ENCODE measurements at regions not wholly inside any gene's neighbourhood (a gene's known extent, or its start where the extent isn't known, plus 50 kb on each side); places are given as distances from the start of the nearest gene placed in this dataset.
"Not testable (repeated sequence)": the region's sequence is repeated elsewhere in the genome, so short reads cannot be mapped to it uniquely, and the experiment has no call there.

DNA sequence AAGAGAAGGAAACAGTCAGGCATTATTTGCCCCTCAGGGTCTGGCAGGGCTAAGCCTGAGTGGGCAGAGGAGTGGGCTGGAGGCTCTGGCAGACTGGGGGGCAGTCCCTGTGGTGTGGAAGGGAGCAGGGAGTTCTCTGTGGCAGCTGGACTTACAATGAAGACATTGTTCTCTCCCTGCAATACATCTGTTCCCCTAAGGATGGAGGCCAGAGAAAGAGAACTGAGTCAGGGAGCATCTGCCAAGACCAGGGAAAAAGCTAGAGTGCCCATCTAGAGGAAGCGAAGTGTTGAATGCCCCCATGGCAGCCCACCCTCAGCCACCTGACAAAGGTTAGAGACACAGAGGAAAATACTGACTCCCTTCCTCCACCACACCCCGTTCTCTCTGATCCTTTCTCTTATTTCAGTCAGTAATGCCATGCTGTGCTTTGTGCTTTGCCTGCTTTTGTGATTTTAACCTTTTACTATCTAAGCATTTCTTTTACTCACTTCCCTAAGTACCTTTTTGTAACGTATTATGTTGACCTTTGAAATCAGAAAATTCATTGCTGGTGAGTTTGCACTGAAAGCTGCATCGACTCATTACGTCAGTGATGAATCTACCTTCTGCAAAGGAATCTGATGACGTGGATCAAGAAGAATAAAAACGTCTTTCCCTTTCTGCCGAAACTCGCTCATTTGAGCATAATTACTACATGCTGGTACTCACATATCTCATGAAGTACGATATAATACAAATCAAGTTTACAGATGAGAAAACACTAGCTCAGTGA is 76.0 kb downstream of the ACTL7B start:
- H3K27ac Mint-ChIP-seq, result no peak overlapping the region
- peaks cover 9 to 14% of the 10 kb centered on the region in 2 donors for H3K27me3 Mint-ChIP-seq

DNA sequence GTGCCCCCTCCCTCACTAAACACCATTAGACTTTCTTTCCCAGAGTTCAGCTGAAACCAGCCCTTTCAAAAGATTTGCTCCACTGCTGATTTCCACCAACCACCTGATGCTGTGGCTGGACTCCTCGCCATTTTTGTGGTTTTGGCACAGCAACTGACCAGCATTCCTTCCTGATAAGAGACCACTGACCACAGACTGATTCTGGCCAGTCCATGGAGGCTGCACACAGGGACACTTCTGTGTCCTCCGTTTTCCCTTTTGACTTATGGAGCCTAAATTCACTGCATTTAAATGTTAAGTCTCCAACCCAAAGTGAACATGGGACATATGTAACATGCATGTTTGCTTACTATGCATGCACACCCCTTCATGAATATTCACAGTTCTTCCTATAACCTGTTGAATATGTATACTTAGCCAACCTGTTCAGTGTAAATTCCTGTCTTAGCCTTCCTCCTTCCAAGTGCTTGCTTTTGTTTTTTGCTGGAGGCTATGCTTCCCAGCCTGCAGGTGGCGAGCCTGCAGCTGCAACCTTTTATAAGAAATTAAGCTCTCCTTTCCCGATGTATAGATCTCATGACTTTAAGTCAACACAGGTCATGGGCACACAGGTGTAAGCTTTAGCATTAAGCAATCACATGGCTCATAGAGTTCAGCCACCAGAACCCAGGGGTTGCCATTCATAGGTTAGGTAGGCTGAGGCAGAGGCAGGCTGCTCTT is 78.7 kb downstream of the ACTL7B start:
- ATAC-seq (replicated peaks), result no peak
- no peak for DNase-seq
- H3K27ac Mint-ChIP-seq, result no peak overlapping the region
- H3K36me3 Mint-ChIP-seq, result no peaks in the 10 kb centered on the region
- no peaks in the 10 kb centered on the region for H3K9me3 Mint-ChIP-seq
- no peak overlapping the region for H3K4me3 Mint-ChIP-seq
- H3K27me3 Mint-ChIP-seq, result peaks cover 9 to 10% of the 10 kb centered on the region in 2 donors
- peaks cover 6 to 15% of the 10 kb centered on the region in 2 donors for H3K4me1 Mint-ChIP-seq

More for the DNA sequence above, 76.0 kb downstream of the ACTL7B start:
- Mint-ChIP-seq H3K9me3 (no peaks in the 10 kb centered on the region), H3K36me3 (no peaks in the 10 kb centered on the region), H3K4me3 (no peak overlapping the region), H3K4me1 (peaks cover 16 to 35% of the 10 kb centered on the region in 2 donors)
- ATAC-seq (replicated peaks) (no peak), DNase-seq (no peak)

DNA sequence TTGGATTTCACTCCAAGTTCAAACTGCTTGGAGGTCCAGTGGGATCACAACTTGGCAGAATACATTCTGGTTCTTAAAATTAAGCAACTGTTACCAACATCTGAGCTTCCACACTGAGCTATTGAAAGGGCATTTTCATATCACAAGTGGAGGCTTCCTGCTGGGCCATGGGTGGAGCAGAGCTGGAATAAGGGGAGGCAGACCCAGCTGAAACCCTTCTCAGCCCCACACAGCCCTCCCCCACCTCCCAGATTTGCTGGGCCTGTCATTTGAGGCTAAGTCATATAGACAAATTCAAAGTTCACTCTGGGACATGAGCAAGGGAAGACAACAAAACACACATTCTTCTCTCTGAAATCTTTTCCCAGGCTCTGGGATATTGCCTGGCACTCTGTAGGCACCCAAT is 79.9 kb downstream of the ACTL7B start:
- H3K36me3 Mint-ChIP-seq, result no peaks in the 10 kb centered on the region
- no peak overlapping the region for H3K4me3 Mint-ChIP-seq
- ATAC-seq (replicated peaks) (no peak), DNase-seq (no peak)
- peaks cover 3 to 8% of the 10 kb centered on the region in 2 donors for H3K4me1 Mint-ChIP-seq
- H3K27me3 Mint-ChIP-seq, result peaks cover 4 to 9% of the 10 kb centered on the region in 2 donors
- no peaks in the 10 kb centered on the region for H3K9me3 Mint-ChIP-seq
- no peak overlapping the region for H3K27ac Mint-ChIP-seq

DNA sequence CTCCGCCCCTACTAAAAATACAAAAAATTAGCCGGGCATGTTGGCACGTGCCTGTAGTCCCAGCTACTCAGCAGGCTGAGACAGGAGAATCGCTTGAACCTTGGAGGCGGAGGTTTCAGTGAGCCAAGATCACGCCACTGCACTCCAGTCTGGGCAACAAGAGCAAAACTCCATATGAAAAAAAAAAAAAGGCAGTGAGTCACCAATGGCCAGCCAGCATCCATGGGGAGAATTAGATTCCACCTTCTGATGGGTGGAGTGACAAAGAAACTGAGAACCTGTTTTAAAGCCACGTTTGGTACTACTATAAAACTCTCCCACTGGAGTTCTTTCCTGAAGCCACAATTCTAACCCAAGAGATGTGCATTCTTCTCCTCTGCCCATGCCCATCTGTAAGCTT is 81.7 kb downstream of the ACTL7B start:
- not testable (repeated sequence) for H3K27ac Mint-ChIP-seq; DNase-seq; H3K4me3 Mint-ChIP-seq; ATAC-seq (replicated peaks); H3K36me3 Mint-ChIP-seq; H3K27me3 Mint-ChIP-seq; H3K9me3 Mint-ChIP-seq; H3K4me1 Mint-ChIP-seq

DNA sequence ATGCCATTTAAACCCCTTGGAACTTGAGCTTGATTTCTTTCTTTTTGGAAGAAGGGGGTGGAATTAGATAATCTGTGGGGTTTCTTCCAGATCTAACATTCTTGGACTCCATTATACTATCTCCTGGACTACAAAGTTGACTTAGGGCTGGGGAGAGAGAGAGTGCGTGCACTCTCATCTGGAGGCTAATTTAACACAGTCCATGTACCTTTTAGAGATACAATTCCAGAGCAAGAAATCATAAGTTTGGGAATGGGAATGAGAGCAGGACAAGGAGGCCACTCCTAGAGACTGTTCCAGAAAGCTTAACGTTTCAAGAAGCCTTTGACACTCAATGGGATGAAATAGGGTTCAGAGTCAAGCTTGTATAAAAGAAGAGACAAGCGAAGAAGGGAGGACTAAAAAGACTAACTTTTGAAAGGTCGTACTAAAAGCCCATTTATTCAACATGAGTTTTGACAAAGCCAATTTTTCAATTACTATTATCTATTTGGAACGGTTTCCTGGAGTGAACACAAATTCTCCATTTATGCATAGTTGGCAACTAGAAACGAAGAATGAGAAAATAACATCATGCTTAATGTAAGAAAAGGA is 83.4 kb downstream of the ACTL7B start:
- no peak overlapping the region for H3K27ac Mint-ChIP-seq
- H3K36me3 Mint-ChIP-seq, result peaks cover 0 to 4% of the 10 kb centered on the region in 2 donors
- no peak overlapping the region for H3K4me3 Mint-ChIP-seq
- peaks cover 0 to 2% of the 10 kb centered on the region in 2 donors for H3K4me1 Mint-ChIP-seq
- no peak for DNase-seq
- ATAC-seq (replicated peaks), result no peak
- peaks cover 0 to 4% of the 10 kb centered on the region in 2 donors for H3K27me3 Mint-ChIP-seq
- peaks cover 3 to 4% of the 10 kb centered on the region in 2 donors for H3K9me3 Mint-ChIP-seq

DNA sequence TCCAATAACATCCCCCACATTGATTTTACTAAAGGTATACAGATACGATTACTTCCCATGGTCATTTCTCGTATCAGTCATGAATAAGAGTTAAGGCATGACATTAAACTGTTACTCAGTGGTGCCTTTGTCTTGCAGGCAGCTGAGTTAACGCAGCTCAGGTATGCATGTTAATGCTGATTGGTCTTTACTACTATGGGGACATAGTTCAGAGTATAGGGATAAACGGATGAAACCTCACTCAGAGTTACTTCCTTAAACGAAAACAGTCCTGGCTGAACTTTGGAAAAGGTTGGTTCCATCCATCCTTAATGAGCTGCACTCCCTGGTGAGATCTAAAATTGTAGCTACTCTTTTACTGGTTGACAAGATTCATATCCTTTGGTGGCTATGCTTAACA is 87.0 kb downstream of the ACTL7B start:
- no peak overlapping the region for H3K27ac Mint-ChIP-seq
- H3K4me1 Mint-ChIP-seq, result peaks cover 0 to 17% of the 10 kb centered on the region in 2 donors
- no peaks in the 10 kb centered on the region for H3K27me3 Mint-ChIP-seq
- H3K4me3 Mint-ChIP-seq, result no peak overlapping the region
- H3K36me3 Mint-ChIP-seq, result peaks cover 0 to 4% of the 10 kb centered on the region in 2 donors
- DNase-seq (no peak), ATAC-seq (replicated peaks) (no peak)
- H3K9me3 Mint-ChIP-seq, result peaks cover 3 to 4% of the 10 kb centered on the region in 2 donors

DNA sequence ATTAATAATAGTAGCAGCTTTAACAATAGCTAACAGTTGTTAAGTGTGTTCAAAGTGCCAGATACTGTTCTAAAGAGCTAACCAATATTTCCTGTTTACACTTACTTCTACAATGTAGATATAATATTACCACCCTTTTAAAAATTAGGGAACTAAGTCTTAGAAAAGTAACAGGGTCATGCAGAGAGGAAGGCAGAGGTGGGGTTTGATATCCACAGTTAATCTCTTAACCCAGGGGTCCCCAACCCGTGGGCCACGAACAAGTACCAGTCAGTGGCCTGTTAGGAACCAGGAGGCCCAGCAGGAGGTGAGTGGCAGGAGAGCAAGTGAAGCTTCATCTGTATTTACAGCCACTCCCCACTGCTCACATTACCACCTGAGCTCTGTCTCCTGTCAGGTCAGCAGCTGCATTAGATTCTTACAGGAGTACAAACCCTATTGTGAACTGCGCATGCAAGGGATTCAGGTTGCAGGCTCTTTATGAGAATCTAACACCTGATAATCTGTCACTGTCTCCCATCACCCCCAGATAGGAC is 89.1 kb downstream of the ACTL7B start:
- no peak overlapping the region for H3K4me3 Mint-ChIP-seq
- no peak for DNase-seq
- H3K27me3 Mint-ChIP-seq, result no peaks in the 10 kb centered on the region
- H3K27ac Mint-ChIP-seq, result no peak overlapping the region
- peaks cover 3 to 4% of the 10 kb centered on the region in 2 donors for H3K9me3 Mint-ChIP-seq
- ATAC-seq (replicated peaks), result peak in 1 of 2 donors; percentile 29
- peaks cover 2 to 17% of the 10 kb centered on the region in 2 donors for H3K4me1 Mint-ChIP-seq
- peaks cover 0 to 4% of the 10 kb centered on the region in 2 donors for H3K36me3 Mint-ChIP-seq

DNA sequence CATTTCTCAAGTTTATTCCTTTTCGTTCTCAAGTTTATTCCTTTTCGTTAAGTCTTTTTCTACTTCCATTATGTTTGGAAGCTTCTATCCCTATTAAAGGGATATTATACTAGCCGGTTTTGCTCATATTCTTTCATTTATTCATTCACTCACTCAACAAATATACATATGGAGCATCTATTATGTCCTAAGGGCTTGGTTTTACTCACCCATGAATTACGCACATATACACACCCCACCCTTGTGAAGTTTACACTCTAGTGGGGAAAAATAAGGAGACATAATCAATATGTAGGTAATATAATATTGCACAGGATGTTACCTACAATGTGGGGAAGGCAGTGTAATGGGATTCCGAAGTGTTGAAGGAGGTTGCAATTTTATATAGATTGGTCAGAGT is 90.5 kb downstream of the ACTL7B start:
- Mint-ChIP-seq H3K9me3 (peaks cover 3 to 4% of the 10 kb centered on the region in 2 donors), H3K36me3 (peaks cover 0 to 4% of the 10 kb centered on the region in 2 donors), H3K27me3 (no peaks in the 10 kb centered on the region), H3K27ac (no peak overlapping the region), H3K4me1 (peaks cover 2 to 17% of the 10 kb centered on the region in 2 donors), H3K4me3 (no peak overlapping the region)
- DNase-seq (no peak), ATAC-seq (replicated peaks) (no peak)

DNA sequence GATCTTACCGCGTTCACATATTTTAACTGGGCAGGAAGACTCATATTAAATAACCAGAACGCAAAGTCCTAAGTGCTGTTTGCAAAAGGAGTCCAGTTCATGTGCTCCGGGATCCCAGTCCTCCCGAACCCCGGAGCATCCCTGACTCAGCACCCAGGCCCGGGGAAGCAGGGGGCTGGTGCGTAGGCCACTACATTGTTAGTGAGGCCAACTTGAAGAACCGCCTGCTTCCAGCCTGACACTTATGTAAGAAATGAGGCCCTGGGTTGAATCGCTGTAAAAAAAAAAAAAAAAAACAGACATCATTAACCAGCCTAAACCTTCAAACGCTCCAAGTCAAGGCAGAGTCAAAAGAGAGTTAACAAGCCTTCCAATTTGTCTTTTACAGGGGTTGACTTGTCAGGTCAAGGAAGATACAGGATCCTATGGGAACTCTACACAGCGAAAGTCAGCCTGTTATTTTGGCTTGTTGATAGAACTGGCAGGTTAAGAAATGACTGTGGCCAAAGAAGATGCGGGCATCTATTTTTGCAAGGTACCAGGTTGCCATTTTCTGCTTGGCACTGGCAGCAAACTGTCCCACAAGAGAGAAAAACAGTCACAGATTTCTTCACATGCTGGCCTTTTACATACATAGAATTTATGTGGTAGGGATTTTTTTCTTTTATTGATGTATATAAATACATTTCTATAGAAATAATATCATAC is 93.3 kb downstream of the ACTL7B start:
- no peak for DNase-seq
- ATAC-seq (replicated peaks), result no peak
- Mint-ChIP-seq H3K4me3 (no peak overlapping the region), H3K36me3 (no peaks in the 10 kb centered on the region), H3K4me1 (peaks cover 2 to 17% of the 10 kb centered on the region in 2 donors), H3K27ac (no peak overlapping the region), H3K9me3 (no peaks in the 10 kb centered on the region), H3K27me3 (no peaks in the 10 kb centered on the region)

DNA sequence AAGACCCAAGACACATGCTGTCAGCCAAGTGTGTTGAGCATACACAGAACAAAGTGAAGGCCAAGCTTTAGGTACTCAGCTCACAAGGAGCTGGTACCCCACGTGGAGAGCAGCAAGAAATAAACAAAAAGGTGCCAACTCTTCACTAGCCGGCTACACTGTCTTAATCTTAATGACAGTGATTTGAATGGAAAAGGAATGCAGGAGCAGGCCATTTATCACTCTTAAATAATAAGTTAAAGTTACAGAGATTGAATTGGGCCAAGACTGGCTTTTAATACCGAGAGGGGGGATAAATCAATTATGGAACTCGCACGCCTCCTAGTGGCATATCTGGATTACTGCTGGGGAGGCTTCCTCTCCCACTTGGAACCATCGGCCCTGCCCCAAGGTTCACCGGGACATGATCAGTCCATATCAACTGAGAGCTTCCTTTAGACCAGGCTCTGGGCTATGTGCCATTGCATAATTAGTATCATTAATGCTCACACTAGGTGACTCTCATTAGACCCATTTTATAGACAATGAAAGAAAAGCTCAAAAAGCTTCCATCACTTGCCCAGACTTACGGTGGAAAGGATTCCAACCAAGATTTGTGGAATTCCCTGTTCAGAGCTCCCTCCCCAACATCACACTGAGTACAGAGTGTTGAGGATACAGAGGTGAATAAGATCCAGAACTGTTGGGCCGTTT is 94.0 kb downstream of the ACTL7B start:
- Mint-ChIP-seq H3K27me3 (no peaks in the 10 kb centered on the region), H3K36me3 (no peaks in the 10 kb centered on the region), H3K9me3 (no peaks in the 10 kb centered on the region), H3K4me3 (no peak overlapping the region), H3K27ac (no peak overlapping the region), H3K4me1 (peaks cover 2 to 16% of the 10 kb centered on the region in 2 donors)
- peak; percentile 22 for DNase-seq
- ATAC-seq (replicated peaks), result peak; percentile 72

DNA sequence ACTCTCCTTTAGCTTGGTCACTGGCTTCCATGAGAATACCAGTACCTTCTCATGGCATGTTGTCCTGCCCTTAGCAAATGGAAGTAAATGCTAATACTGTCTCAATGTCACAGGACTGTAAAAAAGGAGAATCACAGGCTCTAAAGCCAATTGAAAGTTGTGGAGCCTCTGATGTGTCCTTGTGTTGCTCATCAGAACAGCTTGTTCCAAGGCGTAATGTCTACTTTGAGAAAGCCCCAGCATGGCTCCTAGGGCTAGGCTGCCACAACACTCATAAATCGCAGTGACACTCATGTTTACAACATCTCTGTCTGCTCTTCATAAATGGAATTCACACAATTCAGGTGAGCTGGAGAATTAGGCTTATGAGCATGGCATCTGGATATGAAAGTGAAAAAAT is 94.9 kb downstream of the ACTL7B start:
- no peak overlapping the region for H3K4me3 Mint-ChIP-seq
- no peak for ATAC-seq (replicated peaks)
- no peak overlapping the region for H3K27ac Mint-ChIP-seq
- peaks cover 2 to 6% of the 10 kb centered on the region in 2 donors for H3K4me1 Mint-ChIP-seq
- DNase-seq, result no peak
- no peaks in the 10 kb centered on the region for H3K27me3 Mint-ChIP-seq
- no peaks in the 10 kb centered on the region for H3K36me3 Mint-ChIP-seq
- no peaks in the 10 kb centered on the region for H3K9me3 Mint-ChIP-seq

DNA sequence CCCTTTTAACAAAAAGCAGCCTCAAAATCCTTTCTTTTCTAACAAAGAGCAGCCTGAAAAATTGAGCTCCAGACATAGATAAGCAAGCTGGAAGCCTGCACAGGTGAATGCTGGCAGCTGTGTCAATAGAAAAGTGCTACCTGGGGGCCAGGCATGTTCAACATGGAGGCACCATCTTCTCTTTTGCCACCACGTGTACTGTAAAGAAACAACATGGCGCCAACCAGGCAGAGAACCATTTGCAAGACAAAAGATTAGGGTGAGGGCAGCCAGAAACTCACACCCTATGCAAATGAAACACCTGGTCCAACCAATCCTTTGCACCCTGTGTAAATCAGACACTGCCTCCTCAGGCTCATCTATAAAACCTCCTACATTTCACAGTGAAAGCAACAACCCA is 96.0 kb downstream of the ACTL7B start:
- Mint-ChIP-seq H3K36me3 (no peaks in the 10 kb centered on the region), H3K27ac (no peak overlapping the region), H3K4me3 (no peak overlapping the region), H3K9me3 (no peaks in the 10 kb centered on the region), H3K27me3 (no peaks in the 10 kb centered on the region), H3K4me1 (peaks cover 0 to 2% of the 10 kb centered on the region in 2 donors)
- no peak for DNase-seq
- no peak for ATAC-seq (replicated peaks)

DNA sequence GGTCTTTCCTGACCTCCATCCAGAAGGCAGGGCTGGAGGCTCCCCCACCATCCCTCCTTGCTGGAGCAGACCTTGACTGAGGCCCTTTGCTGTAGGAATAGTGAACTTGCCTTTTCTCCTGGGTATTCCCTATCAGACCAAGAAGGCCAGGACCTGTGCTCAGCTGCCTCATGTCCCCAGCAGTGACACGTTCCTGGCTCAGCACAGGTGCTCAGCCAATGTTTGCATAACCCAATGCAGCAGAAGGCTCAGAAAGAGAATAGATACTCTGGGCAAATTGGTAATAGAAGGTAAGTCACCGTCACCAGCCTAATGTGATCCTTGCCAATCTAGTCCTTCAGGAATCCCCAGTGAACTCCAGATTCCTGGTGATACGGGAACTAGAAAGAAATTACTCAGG is 96.4 kb downstream of the ACTL7B start:
- H3K4me1 Mint-ChIP-seq, result peaks cover 0 to 2% of the 10 kb centered on the region in 2 donors
- no peak for ATAC-seq (replicated peaks)
- no peaks in the 10 kb centered on the region for H3K9me3 Mint-ChIP-seq
- DNase-seq, result no peak
- no peaks in the 10 kb centered on the region for H3K36me3 Mint-ChIP-seq
- H3K4me3 Mint-ChIP-seq, result no peak overlapping the region
- no peak overlapping the region for H3K27ac Mint-ChIP-seq
- no peaks in the 10 kb centered on the region for H3K27me3 Mint-ChIP-seq

Measured in stimulated activated naive B cell treated with anti-CD40 and anti-IgM and Interleukin-4, amounts not matched to agents 10 μg/mL and 1 μg/mL and 100 μg/mL, for 72 hours (primary cell).